IMR-90 (cell line): ENCODE measurements at regions not wholly inside any gene's neighbourhood (a gene's known extent, or its start where the extent isn't known, plus 50 kb on each side); places are given as distances from the start of the nearest gene placed in this dataset.

ENCODE experiments used
- ATAC-seq: fragments of 200-7000 bp; cut with Tn5 transposase; 2 replicates; pipeline ENCODE4 v1.9.1; 2020; ENCODE audit warnings: low read depth, mild to moderate bottlenecking, moderate library complexity
- BruUV-seq: library from RNA; stranded (reverse); fragments of 400-500 nt; replicated peaks from 2 replicates; lab custom pipeline; 2021; lab: Mats Ljungman, UMichigan
- CTCF ChIA-PET: fragments of 300-600 bp; formaldehyde crosslinking; extraction: SDS; loops from one replicate; lab custom pipeline; 2021; ENCODE audit warnings: antibody characterized with exemption; lab: Yijun Ruan, JAX
- POLR2A ChIA-PET: fragments of 300-600 bp; sonication (Branson Sonifier 250); formaldehyde crosslinking; loops from one replicate; lab custom pipeline; 2022; ENCODE audit warnings: antibody characterized with exemption; ENCODE audit not compliant: unreplicated experiment; lab: Charles Lee
- DNase-seq: peaks from one replicate; pipeline ENCODE4 v3.0.0; 2013
- H2AFZ ChIP-seq: replicated peaks from 2 replicates; pipeline ENCODE3; 2013; ENCODE audit warnings: low read length, mild to moderate bottlenecking; ENCODE audit not compliant: poor library complexity
- H2AK5ac ChIP-seq: 2 replicates; pipeline ENCODE4 v1.6.1; 2013; ENCODE audit warnings: low read depth, low read length, inconsistent platforms
- H2AK9ac ChIP-seq: replicated peaks from 2 replicates; pipeline ENCODE3; 2013; ENCODE audit warnings: mild to moderate bottlenecking, low read depth, low read length, moderate library complexity; ENCODE audit not compliant: poor library complexity
- H2BK120ac ChIP-seq: 2 replicates; pipeline ENCODE4 v1.6.1; 2013; ENCODE audit warnings: low read depth, low read length, inconsistent platforms
- H2BK15ac ChIP-seq: 3 replicates; pipeline ENCODE4 v1.6.1; 2013; ENCODE audit warnings: low read depth, low read length, inconsistent platforms
- H2BK20ac ChIP-seq: 2 replicates; pipeline ENCODE4 v1.6.1; 2013; ENCODE audit warnings: low read depth, mild to moderate bottlenecking, inconsistent platforms, low read length, moderate library complexity
- H2BK5ac ChIP-seq: 2 replicates; pipeline ENCODE4 v1.6.1; 2013; ENCODE audit warnings: mild to moderate bottlenecking, low read depth, low read length, inconsistent platforms; ENCODE audit not compliant: poor library complexity, severe bottlenecking
- H3K14ac ChIP-seq: replicated peaks from 2 replicates; pipeline ENCODE4 v1.6.1; 2013; ENCODE audit warnings: low read depth, low read length, inconsistent platforms
- H3K18ac ChIP-seq: 2 replicates; pipeline ENCODE4 v1.6.1; 2013; ENCODE audit warnings: low read depth, low read length, control low read depth
- H3K23ac ChIP-seq: 2 replicates; pipeline ENCODE4 v1.6.1; 2013; ENCODE audit warnings: low read depth, low read length, inconsistent platforms
- H3K27ac ChIP-seq: 2 replicates; pipeline ENCODE4 v1.5.1; 2013; ENCODE audit warnings: mild to moderate bottlenecking, control low read depth, low read length; ENCODE audit not compliant: insufficient read depth
- H3K27me3 ChIP-seq: 2 replicates; pipeline ENCODE4 v1.6.1; 2013; ENCODE audit warnings: low read length; ENCODE audit not compliant: control insufficient read depth, insufficient read depth
- H3K36me3 ChIP-seq: 2 replicates; pipeline ENCODE4 v1.6.1; 2013; ENCODE audit warnings: low read length, mixed read lengths; ENCODE audit not compliant: control insufficient read depth, insufficient read depth
- H3K4ac ChIP-seq: 2 replicates; pipeline ENCODE4 v1.6.1; 2013; ENCODE audit warnings: low read depth, low read length, inconsistent platforms
- H3K4me1 ChIP-seq: 2 replicates; pipeline ENCODE4 v1.6.1; 2013; ENCODE audit warnings: low read length, mixed read lengths; ENCODE audit not compliant: control insufficient read depth, insufficient read depth
- H3K4me2 ChIP-seq: 2 replicates; pipeline ENCODE4 v1.6.1; 2013; ENCODE audit warnings: low read depth, mild to moderate bottlenecking, control low read depth, low read length, moderate library complexity
- H3K4me3 ChIP-seq: 2 replicates; pipeline ENCODE4 v1.5.1; 2013; ENCODE audit warnings: low read depth, mild to moderate bottlenecking, control low read depth, low read length, moderate library complexity; ENCODE audit not compliant: insufficient read depth
- H3K56ac ChIP-seq: 2 replicates; pipeline ENCODE4 v1.6.1; 2013; ENCODE audit warnings: low read length, inconsistent platforms; ENCODE audit not compliant: insufficient read depth; ENCODE audit errors: extremely low read depth
- H3K79me1 ChIP-seq, 2 experiments: 2 replicates each; pipeline ENCODE4 v1.6.1; 2013; ENCODE audit warnings: low read length in 2 of 2, inconsistent platforms in 1 of 2, low read depth in 1 of 2
- H3K9ac ChIP-seq: 2 replicates; pipeline ENCODE4 v1.6.1; 2013; ENCODE audit warnings: low read depth, low read length, control low read depth
- H3K9me1 ChIP-seq: 2 replicates; pipeline ENCODE4 v1.6.1; 2013; ENCODE audit warnings: low read length, inconsistent platforms; ENCODE audit not compliant: insufficient read depth
- H3K9me3 ChIP-seq: 2 replicates; pipeline ENCODE4 v1.6.1; 2013; ENCODE audit warnings: low read length; ENCODE audit not compliant: control insufficient read depth, insufficient read depth
- H4K20me1 ChIP-seq: 2 replicates; pipeline ENCODE4 v1.6.1; 2013; ENCODE audit warnings: low read length, inconsistent platforms; ENCODE audit not compliant: insufficient read depth
- H4K5ac ChIP-seq: 2 replicates; pipeline ENCODE4 v1.6.1; 2013; ENCODE audit warnings: mild to moderate bottlenecking, low read depth, low read length, control low read depth
- H4K8ac ChIP-seq, 2 experiments: 2 replicates each; pipeline ENCODE4 v1.6.1; 2013; ENCODE audit warnings: low read depth in 2 of 2, low read length in 2 of 2, control low read depth in 1 of 2, inconsistent platforms in 1 of 2
- H4K91ac ChIP-seq: 2 replicates; pipeline ENCODE4 v1.6.1; 2013; ENCODE audit warnings: low read depth, low read length, inconsistent platforms; ENCODE audit not compliant: insufficient read depth
- BHLHE40 ChIP-seq: fragments of 150-350 bp; IDR thresholded peaks from 2 replicates; pipeline ENCODE4 v1.6.1; 2016; ENCODE audit warnings: mild to moderate bottlenecking, low read depth, low read length
- CEBPB ChIP-seq: IDR thresholded peaks from 2 replicates; pipeline ENCODE4 v1.6.1; 2012; ENCODE audit warnings: low read depth, low read length, improper control_type of control experiment
- CHD1 ChIP-seq: IDR thresholded peaks from 2 replicates; pipeline ENCODE4 v1.6.1; 2012; ENCODE audit warnings: low read depth, low read length, improper control_type of control experiment
- ELK1 ChIP-seq: fragments of 150-350 bp; IDR thresholded peaks from 2 replicates; pipeline ENCODE4 v1.6.1; 2016; ENCODE audit warnings: low read depth, mild to moderate bottlenecking, low read length, moderate library complexity, borderline replicate concordance
- MAFK ChIP-seq: IDR thresholded peaks from 2 replicates; pipeline ENCODE4 v1.6.1; 2012; ENCODE audit warnings: low read depth, low read length, improper control_type of control experiment
- MAZ ChIP-seq: IDR thresholded peaks from 2 replicates; pipeline ENCODE4 v1.6.1; 2012; ENCODE audit warnings: low read depth, mild to moderate bottlenecking, low read length, improper control_type of control experiment, moderate library complexity, borderline replicate concordance
- MXI1 ChIP-seq: IDR thresholded peaks from 2 replicates; pipeline ENCODE4 v1.6.1; 2012; ENCODE audit warnings: low read depth, mild to moderate bottlenecking, low read length, moderate library complexity, borderline replicate concordance
- NFE2L2 ChIP-seq: fragments of 150-350 bp; IDR thresholded peaks from 2 replicates; pipeline ENCODE4 v1.6.1; 2016; ENCODE audit warnings: low read depth, mild to moderate bottlenecking, low read length
- POLR2A ChIP-seq: IDR thresholded peaks from 2 replicates; pipeline ENCODE4 v1.6.1; 2012; ENCODE audit warnings: mild to moderate bottlenecking, low read depth, low read length
- RCOR1 ChIP-seq: IDR thresholded peaks from 2 replicates; pipeline ENCODE4 v1.6.1; 2012; ENCODE audit warnings: mild to moderate bottlenecking, low read length, improper control_type of control experiment; ENCODE audit not compliant: insufficient replicate concordance
- RFX5 ChIP-seq: IDR thresholded peaks from 2 replicates; pipeline ENCODE4 v1.8.0; 2012; ENCODE audit warnings: low read depth, mild to moderate bottlenecking, low read length, moderate library complexity
- SMC3 ChIP-seq: fragments of 150-350 bp; IDR thresholded peaks from 2 replicates; pipeline ENCODE4 v1.6.1; 2016; ENCODE audit warnings: low read depth, mild to moderate bottlenecking, antibody characterized with exemption, low read length, moderate library complexity
- WGBS, 2 experiments: methylation state at CpG; one replicate each; pipeline versions ENCODE4 v1.1.5 to v1.1.7; 2013; ENCODE audit warnings: missing lambda C conversion rate in 2 of 2; ENCODE audit not compliant: insufficient read length in 1 of 2; ENCODE audit errors: extremely low coverage in 2 of 2; 5-methylcytosine and 5-hydroxymethylcytosine counted together
- dilution Hi-C: fragments of 300-500 bp; cut with HindIII; formaldehyde crosslinking; loops from one replicate; pipeline ENCODE4 v1.14.3; 2018; ENCODE audit warnings: low sequenced_read_pairs; ENCODE audit not compliant: unreplicated experiment
- in situ Hi-C: fragments of 300-500 bp; cut with MboI; formaldehyde crosslinking; loops from 3 replicates; pipeline ENCODE4 v1.14.3; 2019; ENCODE audit warnings: low sequenced_read_pairs, inconsistent platforms, mixed read lengths
- intact Hi-C: fragments of 100-400 bp; cut with micrococcal nuclease; formaldehyde crosslinking; loops from 2 replicates; pipeline ENCODE4 v1.10.0; 2022

- no peaks in the 10 kb centered on the region for H3K9me3 ChIP-seq
- no peak overlapping the region for H4K5ac ChIP-seq
- H3K79me1 ChIP-seq, result no peaks in the 10 kb centered on the region
- dilution Hi-C loops (no loop called here), in situ Hi-C loops (no loop called here), intact Hi-C loops (no loop called here)
- ChIA-PET CTCF (no interaction called here), POLR2A (no interaction called here)
- H3K9ac ChIP-seq, result no peak overlapping the region
- no peak overlapping the region for H3K4me3 ChIP-seq
- TF ChIP-seq MAZ (no peak), CEBPB (no peak), RCOR1 (no peak), CHD1 (no peak), NFE2L2 (no peak), ELK1 (no peak), SMC3 (no peak), MXI1 (no peak), POLR2A (no peak), RFX5 (no peak), MAFK (no peak), BHLHE40 (no peak)
- no peak overlapping the region for H3K56ac ChIP-seq
- H2BK20ac ChIP-seq, result no peak overlapping the region
- no peak for ATAC-seq
- no peak overlapping the region for H2AK9ac ChIP-seq
- no peak for DNase-seq
- H3K9me1 ChIP-seq, result no peaks in the 10 kb centered on the region
- no peak overlapping the region for H2AFZ ChIP-seq
- WGBS, 2 experiments, result 67% methylated on average over 1 of the region's 2 CpGs; no CpG with 5 or more reads in 1 of the 2 experiments
- H2BK5ac ChIP-seq, result no peak overlapping the region
- H2BK15ac ChIP-seq, result no peak overlapping the region
- no peak overlapping the region for H4K8ac ChIP-seq
- BruUV-seq, result no TSS peak
- H3K27me3 ChIP-seq, result no peaks in the 10 kb centered on the region
- no peak overlapping the region for H3K14ac ChIP-seq
- H4K20me1 ChIP-seq, result no peaks in the 10 kb centered on the region
- no peak overlapping the region for H3K4me2 ChIP-seq
- no peak overlapping the region for H3K18ac ChIP-seq
- no peak overlapping the region for H3K23ac ChIP-seq
- H2AK5ac ChIP-seq, result no peak overlapping the region
- H2BK120ac ChIP-seq, result no peak overlapping the region
- H4K91ac ChIP-seq, result no peak overlapping the region
- no peaks in the 10 kb centered on the region for H3K36me3 ChIP-seq
- H3K4me1 ChIP-seq, result no peaks in the 10 kb centered on the region
- no peak overlapping the region for H3K4ac ChIP-seq
- no peak overlapping the region for H3K27ac ChIP-seq
Measured at GRCh38 chr12:61566183-61566582, 694.0 kb upstream of the USP15 start.
